H1 (cell line): ENCODE measurements at regions not wholly inside any gene's neighbourhood (a gene's known extent, or its start where the extent isn't known, plus 50 kb on each side); places are given as distances from the start of the nearest gene placed in this dataset.

Experiments
- CTCF ChIA-PET: fragments of 300-600 bp; sonication (Branson Sonifier 250); formaldehyde crosslinking; loops from one replicate; lab custom pipeline; 2021; ENCODE audit not compliant: partially characterized antibody; lab: Charles Lee
- POLR2A ChIA-PET: fragments of 300-600 bp; sonication (Branson Sonifier 250); formaldehyde crosslinking; loops from one replicate; lab custom pipeline; 2021; ENCODE audit warnings: inconsistent platforms; ENCODE audit not compliant: partially characterized antibody; lab: Charles Lee
- DNase-seq, 2 experiments: peaks; one replicate each; pipeline versions ENCODE4 v3.0.0 to v3.0.0-alpha.2; 2010 to 2022; ENCODE audit warnings: low spot score in 2 of 2, low read depth in 1 of 2, mixed read lengths in 1 of 2
- FAIRE-seq: peaks from 2 replicates; lab custom pipeline; 2011; peaks lifted over from hg19 to GRCh38; lab: Jason Lieb, UNC
- H2AFZ ChIP-seq: 2 replicates; pipeline ENCODE4 v1.8.1; 2012; ENCODE audit warnings: low read length, inconsistent platforms
- H2AK5ac ChIP-seq: 2 replicates; pipeline ENCODE4 v1.6.1; 2013; ENCODE audit warnings: low read depth, low read length
- H2BK120ac ChIP-seq: replicated peaks from 2 replicates; pipeline ENCODE3; 2013; ENCODE audit warnings: low read depth, low read length, inconsistent platforms
- H2BK12ac ChIP-seq: 2 replicates; pipeline ENCODE4 v1.6.1; 2013; ENCODE audit warnings: low read depth, low read length
- H2BK15ac ChIP-seq: 2 replicates; pipeline ENCODE4 v1.6.1; 2013; ENCODE audit warnings: low read length
- H2BK20ac ChIP-seq: 2 replicates; pipeline ENCODE4 v1.6.1; 2013; ENCODE audit warnings: low read length
- H2BK5ac ChIP-seq: 2 replicates; pipeline ENCODE4 v1.6.1; 2013; ENCODE audit warnings: low read depth, low read length
- H3K14ac ChIP-seq: 2 replicates; pipeline ENCODE4 v1.6.1; 2013; ENCODE audit warnings: inconsistent platforms; ENCODE audit not compliant: insufficient read length
- H3K18ac ChIP-seq: 2 replicates; pipeline ENCODE4 v1.6.1; 2013; ENCODE audit warnings: low read length; ENCODE audit errors: extremely low read depth
- H3K23ac ChIP-seq: 2 replicates; pipeline ENCODE4 v1.6.1; 2013; ENCODE audit warnings: inconsistent platforms; ENCODE audit not compliant: insufficient read length
- H3K23me2 ChIP-seq: 2 replicates; pipeline ENCODE4 v1.6.1; 2013; ENCODE audit warnings: low read depth, low read length
- H3K27ac ChIP-seq: 2 replicates; pipeline ENCODE4 v1.6.1; 2011; ENCODE audit warnings: low read depth, low read length, inconsistent platforms
- H3K27me3 ChIP-seq, 4 experiments: replicated peaks in 1 of 4; 1 replicate in 1 of 4; 2 replicates in 3 of 4; pipeline versions ENCODE4 v1.6.1 to v1.8.1; 2011 to 2013; ENCODE audit warnings: low read length in 3 of 4, mild to moderate bottlenecking in 3 of 4, inconsistent platforms in 2 of 4, mixed read lengths in 2 of 4, moderate library complexity in 1 of 4; ENCODE audit not compliant: control insufficient read depth in 3 of 4, insufficient read depth in 3 of 4; ENCODE audit errors: extremely low read depth in 1 of 4
- H3K36me3 ChIP-seq, 4 experiments: 2 replicates each; pipeline versions ENCODE4 v1.6.1 to v1.8.1; 2011 to 2013; ENCODE audit warnings: mild to moderate bottlenecking in 4 of 4, low read length in 3 of 4, moderate library complexity in 2 of 4, control low read depth in 1 of 4, inconsistent platforms in 1 of 4; ENCODE audit not compliant: insufficient read depth in 4 of 4, control insufficient read depth in 2 of 4
- H3K4ac ChIP-seq: replicated peaks from 2 replicates; pipeline ENCODE3; 2013; ENCODE audit warnings: low read length, low read depth, mixed read lengths, inconsistent platforms; ENCODE audit not compliant: insufficient read length
- H3K4me1 ChIP-seq, 4 experiments: replicated peaks in 1 of 4; 1 replicate in 1 of 4; 2 replicates in 3 of 4; pipeline versions ENCODE4 v1.6.1 to v1.8.1; 2011 to 2013; ENCODE audit warnings: low read length in 3 of 4, inconsistent platforms in 2 of 4, mixed read lengths in 1 of 4; ENCODE audit not compliant: insufficient read depth in 4 of 4, control insufficient read depth in 3 of 4
- H3K4me2 ChIP-seq, 2 experiments: 2 replicates each; pipeline versions ENCODE4 v1.6.1 to v1.8.1; 2011 to 2013; ENCODE audit warnings: low read depth in 2 of 2, low read length in 2 of 2, control low read depth in 1 of 2, inconsistent platforms in 1 of 2, mild to moderate bottlenecking in 1 of 2; ENCODE audit not compliant: insufficient read depth in 1 of 2
- H3K4me3 ChIP-seq, 4 experiments: fragments of 200-600, 300-600 bp in 1 of 4; sonication (generic), shearing (Covaris generic), sonication (Bioruptor Twin) in 1 of 4; 2 replicates each; pipeline versions ENCODE4 v1.5.1 to v1.8.1; 2011 to 2016; ENCODE audit warnings: low read length in 4 of 4, low read depth in 3 of 4, control low read depth in 2 of 4, inconsistent platforms in 2 of 4, mild to moderate bottlenecking in 2 of 4, mixed read lengths in 1 of 4, moderate library complexity in 1 of 4; ENCODE audit not compliant: insufficient read depth in 2 of 4; ENCODE audit errors: extremely low read depth in 1 of 4
- H3K56ac ChIP-seq: replicated peaks from 2 replicates; pipeline ENCODE3; 2013; ENCODE audit warnings: low read depth, mild to moderate bottlenecking, mixed read lengths, low read length, inconsistent platforms; ENCODE audit not compliant: insufficient read length
- H3K79me1 ChIP-seq: 2 replicates; pipeline ENCODE4 v1.6.1; 2013; ENCODE audit warnings: low read depth, low read length, control low read depth
- H3K79me2 ChIP-seq, 2 experiments: 2 replicates each; pipeline versions ENCODE4 v1.6.1 to v1.8.1; 2012 to 2013; ENCODE audit warnings: low read length in 2 of 2, mild to moderate bottlenecking in 2 of 2, inconsistent platforms in 1 of 2; ENCODE audit not compliant: insufficient read depth in 2 of 2, control insufficient read depth in 1 of 2
- H3K9ac ChIP-seq, 4 experiments: replicated peaks in 1 of 4; 1 replicate in 1 of 4; 2 replicates in 3 of 4; pipeline versions ENCODE4 v1.6.1 to v1.8.1; 2011 to 2013; ENCODE audit warnings: low read depth in 3 of 4, low read length in 3 of 4, control low read depth in 2 of 4, mild to moderate bottlenecking in 2 of 4, moderate library complexity in 2 of 4, inconsistent platforms in 1 of 4; ENCODE audit errors: extremely low read depth in 1 of 4
- H3K9me3 ChIP-seq, 2 experiments: 2 replicates each; pipeline versions ENCODE4 v1.6.1 to v1.8.1; 2012 to 2013; ENCODE audit warnings: mild to moderate bottlenecking in 2 of 2, moderate library complexity in 2 of 2, control low read depth in 1 of 2, inconsistent platforms in 1 of 2, low read depth in 1 of 2, low read length in 1 of 2, mixed read lengths in 1 of 2; ENCODE audit not compliant: insufficient read depth in 2 of 2
- H4K20me1 ChIP-seq, 2 experiments: replicated peaks in 1 of 2; 2 replicates each; pipeline versions ENCODE3 to v1.8.1; 2011 to 2013; ENCODE audit warnings: inconsistent platforms in 2 of 2, low read length in 2 of 2, mild to moderate bottlenecking in 1 of 2; ENCODE audit not compliant: insufficient read depth in 2 of 2, control insufficient read depth in 1 of 2
- H4K5ac ChIP-seq: 2 replicates; pipeline ENCODE4 v1.6.1; 2013; ENCODE audit warnings: low read length, low read depth, mixed read lengths, inconsistent platforms; ENCODE audit not compliant: insufficient read length
- H4K8ac ChIP-seq: 2 replicates; pipeline ENCODE4 v1.8.0; 2013; ENCODE audit warnings: mild to moderate bottlenecking, moderate library complexity, low read length, inconsistent platforms; ENCODE audit not compliant: insufficient read depth; ENCODE audit errors: extremely low read depth
- H4K91ac ChIP-seq: replicated peaks from 2 replicates; pipeline ENCODE3; 2013; ENCODE audit warnings: low read length, mixed read lengths, inconsistent platforms; ENCODE audit not compliant: insufficient read length
- CREB1 ChIP-seq: IDR thresholded peaks from 2 replicates; pipeline ENCODE4 v1.6.1; 2012; ENCODE audit warnings: inconsistent platforms
- EGR1 ChIP-seq: IDR thresholded peaks from 2 replicates; pipeline ENCODE4 v1.6.1; 2011; ENCODE audit warnings: low read depth, low read length, borderline replicate concordance
- HDAC6 ChIP-seq: IDR thresholded peaks from one replicate; pipeline ENCODE4 v1.7.1; 2012; ENCODE audit warnings: low read depth, mild to moderate bottlenecking, inconsistent platforms, low read length, moderate library complexity
- NRF1 ChIP-seq: IDR thresholded peaks from 2 replicates; pipeline ENCODE4 v1.6.1; 2011; ENCODE audit warnings: mild to moderate bottlenecking, low read depth, low read length, improper control_type of control experiment
- RBBP5 ChIP-seq: IDR thresholded peaks from 2 replicates; pipeline ENCODE4 v1.7.1; 2012; ENCODE audit warnings: low read depth, mild to moderate bottlenecking, inconsistent platforms, low read length, moderate library complexity, borderline replicate concordance
- SP4 ChIP-seq: IDR thresholded peaks from 2 replicates; pipeline ENCODE4 v1.6.1; 2012; ENCODE audit warnings: low read length, inconsistent platforms

DNA sequence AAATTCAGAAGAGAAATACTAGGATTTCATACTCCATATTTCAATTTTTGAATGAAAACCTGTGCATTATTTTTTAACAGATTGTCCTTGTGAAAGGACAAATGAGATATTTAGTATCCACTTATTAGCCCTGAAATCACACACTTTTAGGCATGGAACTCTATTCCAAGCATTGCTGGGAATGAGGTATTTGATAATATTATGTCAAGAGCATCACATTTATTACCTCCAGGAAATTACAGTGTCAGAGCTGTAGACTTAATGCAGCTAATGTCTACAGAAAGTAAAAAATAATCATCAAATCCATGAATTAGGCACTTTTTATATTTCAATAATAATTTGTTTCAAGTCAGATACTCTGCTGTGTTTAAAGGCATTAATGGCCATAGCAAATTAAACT, 753.8 kb downstream of the REEP3 start:
- no peak overlapping the region for H3K4me2 ChIP-seq
- H3K4me3 ChIP-seq, result no peak overlapping the region
- H4K91ac ChIP-seq, result no peak overlapping the region
- no peak overlapping the region for H3K9ac ChIP-seq
- no peak overlapping the region for H2BK15ac ChIP-seq
- H3K9me3 ChIP-seq, result no peaks in the 10 kb centered on the region
- H2AFZ ChIP-seq, result no peak overlapping the region
- no peak overlapping the region for H3K23ac ChIP-seq
- no peaks in the 10 kb centered on the region for H3K79me2 ChIP-seq
- no peak overlapping the region for H2BK120ac ChIP-seq
- H3K23me2 ChIP-seq, result no peaks in the 10 kb centered on the region
- FAIRE-seq, result no peak
- peaks cover 0 to 1% (median 0%) of the 10 kb centered on the region in 4 experiments; a peak in 1 of 7 replicates for H3K27me3 ChIP-seq
- H3K27ac ChIP-seq, result no peak overlapping the region
- H2BK12ac ChIP-seq, result no peak overlapping the region
- ChIA-PET CTCF (interaction anchor here (3.9 kb wide), 1 partner anchor 13 kb away, joined by 30 read pairs; no protein-coding TSS in a partner anchor), POLR2A (no interaction called here)
- no peak overlapping the region for H2BK20ac ChIP-seq
- H3K56ac ChIP-seq, result no peak overlapping the region
- H3K18ac ChIP-seq, result no peak overlapping the region
- no peaks in the 10 kb centered on the region for H3K79me1 ChIP-seq
- no peak overlapping the region for H3K4ac ChIP-seq
- TF ChIP-seq RBBP5 (no peak), CREB1 (no peak), SP4 (no peak), EGR1 (no peak), NRF1 (no peak), HDAC6 (no peak)
- no peak overlapping the region for H4K5ac ChIP-seq
- no peaks in the 10 kb centered on the region for H3K36me3 ChIP-seq
- H4K20me1 ChIP-seq, result no peaks in the 10 kb centered on the region
- H3K14ac ChIP-seq, result no peak overlapping the region
- no peak overlapping the region for H2BK5ac ChIP-seq
- H3K4me1 ChIP-seq, result no peaks in the 10 kb centered on the region
- no peak for DNase-seq
- no peak overlapping the region for H4K8ac ChIP-seq
- no peak overlapping the region for H2AK5ac ChIP-seq
